Brain microvascular endothelial cell (primary cell): ENCODE measurements at regions not wholly inside any gene's neighbourhood (a gene's known extent, or its start where the extent isn't known, plus 50 kb on each side); places are given as distances from the start of the nearest gene placed in this dataset.

ENCODE experiments used
- DNase-seq: peaks from one replicate; pipeline ENCODE4 v3.0.0-alpha.2; 2020
- H3K27ac ChIP-seq: fragments of 250-450 bp; sonication (Bioruptor Pico); 2 replicates; pipeline ENCODE4 v1.5.1; 2020; ENCODE audit warnings: mild to moderate bottlenecking, moderate library complexity
- H3K27me3 ChIP-seq: fragments of 250-450 bp; sonication (Bioruptor Pico); replicated peaks from 2 replicates; pipeline ENCODE4 v1.5.1; 2020; ENCODE audit warnings: mild to moderate bottlenecking
- H3K36me3 ChIP-seq: fragments of 250-450 bp; sonication (Bioruptor Pico); replicated peaks from 2 replicates; pipeline ENCODE4 v1.5.1; 2020; ENCODE audit warnings: mild to moderate bottlenecking
- H3K4me3 ChIP-seq: 2 replicates; pipeline ENCODE4 v1.5.1; 2011; ENCODE audit warnings: low read depth, mild to moderate bottlenecking, control low read depth, low read length, moderate library complexity
- CTCF ChIP-seq: IDR thresholded peaks from 2 replicates; pipeline ENCODE4 v1.5.1; 2011; ENCODE audit warnings: low read depth, mild to moderate bottlenecking, moderate library complexity, low read length, control low read depth, inconsistent platforms; ENCODE audit errors: missing control alignments
- in situ Hi-C: cut with HindIII; loops from 2 replicates; pipeline ENCODE4 v1.10.0; 2017; ENCODE audit warnings: low sequenced_read_pairs, low pct_ligation_motif_present

GRCh38 chr6:143615785-143616184, 62.0 kb upstream of the PHACTR2 start:
- no peak for TF ChIP-seq CTCF
- no peaks in the 10 kb centered on the region for H3K36me3 ChIP-seq
- H3K27me3 ChIP-seq: no peaks in the 10 kb centered on the region
- no peak overlapping the region for H3K27ac ChIP-seq
- DNase-seq: no peak
- H3K4me3 ChIP-seq: no peak overlapping the region
- in situ Hi-C loops: no loop called here

- DNase-seq: no peak
- no peak for TF ChIP-seq CTCF
- Histone ChIP-seq H3K4me3 (no peak overlapping the region), H3K27me3 (no peaks in the 10 kb centered on the region), H3K36me3 (no peaks in the 10 kb centered on the region), H3K27ac (no peak overlapping the region)
- in situ Hi-C loops: no loop called here
Observed at GRCh38 chr6:143614235-143614634, 63.5 kb upstream of the PHACTR2 start.

- H3K27ac ChIP-seq: no peak overlapping the region
- H3K4me3 ChIP-seq: no peak overlapping the region
- TF ChIP-seq CTCF: no peak
- no peaks in the 10 kb centered on the region for H3K27me3 ChIP-seq
- no peaks in the 10 kb centered on the region for H3K36me3 ChIP-seq
- no peak for DNase-seq
- in situ Hi-C loops: no loop called here
Observed at GRCh38 chr6:143613749-143614148, 64.0 kb upstream of the PHACTR2 start.

GRCh38 chr6:143612186-143612585, 65.6 kb upstream of the PHACTR2 start:
- Histone ChIP-seq H3K36me3 (no peaks in the 10 kb centered on the region), H3K27me3 (no peaks in the 10 kb centered on the region), H3K4me3 (no peak overlapping the region), H3K27ac (no peak overlapping the region)
- DNase-seq: no peak
- no peak for TF ChIP-seq CTCF
- in situ Hi-C loops: no loop called here

GRCh38 chr6:143611580-143611979, 66.2 kb upstream of the PHACTR2 start:
- DNase-seq: no peak
- Histone ChIP-seq H3K36me3 (no peaks in the 10 kb centered on the region), H3K27me3 (no peaks in the 10 kb centered on the region), H3K27ac (no peak overlapping the region), H3K4me3 (no peak overlapping the region)
- no peak for TF ChIP-seq CTCF
- in situ Hi-C loops: no loop called here

GRCh38 chr6:143609972-143610371, 67.8 kb upstream of the PHACTR2 start:
- no peak overlapping the region for H3K4me3 ChIP-seq
- no peak for TF ChIP-seq CTCF

More at GRCh38 chr6:143609972-143610371, 67.8 kb upstream of the PHACTR2 start:
- no peak for DNase-seq
- Histone ChIP-seq H3K36me3 (no peaks in the 10 kb centered on the region), H3K27ac (no peak overlapping the region), H3K27me3 (no peaks in the 10 kb centered on the region)
- in situ Hi-C loops: no loop called here
